HG02870 (cell line): ENCODE measurements at regions not wholly inside any gene's neighbourhood (a gene's known extent, or its start where the extent isn't known, plus 50 kb on each side); places are given as distances from the start of the nearest gene placed in this dataset.
"Not testable (repeated sequence)": the region's sequence is repeated elsewhere in the genome, so short reads cannot be mapped to it uniquely, and the experiment has no call there.

ENCODE experiments used
- ATAC-seq: cut with Tn5 transposase; IDR thresholded peaks from one replicate; pipeline ENCODE4 v1.9.1; 2021; ENCODE audit warnings: mild to moderate bottlenecking, moderate library complexity; ENCODE audit not compliant: unreplicated experiment

GRCh38 chr12:46629331-46630229 lies 196.2 kb downstream of the SLC38A4 start:
- no peak for ATAC-seq

GRCh38 chr12:46628176-46628575 lies 197.6 kb downstream of the SLC38A4 start:
- ATAC-seq: no peak

GRCh38 chr12:46627686-46628085 lies 198.1 kb downstream of the SLC38A4 start:
- ATAC-seq: no peak

- not testable (repeated sequence) for ATAC-seq
These were observed 206.3 kb downstream of the SLC38A4 start for GRCh38 chr12:46619474-46619873.

- ATAC-seq: not testable (repeated sequence)
These were observed 208.1 kb downstream of the SLC38A4 start for GRCh38 chr12:46617737-46618136.

GRCh38 chr12:46617167-46617566 lies 208.6 kb downstream of the SLC38A4 start:
- no peak for ATAC-seq

GRCh38 chr12:46610754-46611153 lies 215.0 kb downstream of the SLC38A4 start:
- ATAC-seq: no peak

GRCh38 chr12:46609674-46610073 lies 216.1 kb downstream of the SLC38A4 start:
- no peak for ATAC-seq

- no peak for ATAC-seq
These were observed 216.5 kb downstream of the SLC38A4 start for GRCh38 chr12:46609273-46609623.

- no peak for ATAC-seq
These were observed 217.1 kb downstream of the SLC38A4 start for GRCh38 chr12:46608431-46609272.

- ATAC-seq: no peak
These were observed 221.1 kb downstream of the SLC38A4 start for GRCh38 chr12:46604684-46605083.

- no peak for ATAC-seq
These were observed 221.9 kb downstream of the SLC38A4 start for GRCh38 chr12:46603776-46604456.

GRCh38 chr12:46602474-46602873 lies 223.3 kb downstream of the SLC38A4 start:
- ATAC-seq: no peak

GRCh38 chr12:46590991-46591703 lies 218.6 kb upstream of the SLC38A2 start:
- no peak for ATAC-seq

GRCh38 chr12:46585854-46586621 lies 213.5 kb upstream of the SLC38A2 start:
- ATAC-seq: no peak

GRCh38 chr12:46584098-46584497 lies 211.5 kb upstream of the SLC38A2 start:
- not testable (repeated sequence) for ATAC-seq

GRCh38 chr12:46581990-46582389 lies 209.4 kb upstream of the SLC38A2 start:
- not testable (repeated sequence) for ATAC-seq

GRCh38 chr12:46580445-46580844 lies 207.9 kb upstream of the SLC38A2 start:
- no peak for ATAC-seq

GRCh38 chr12:46579474-46579873 lies 206.9 kb upstream of the SLC38A2 start:
- no peak for ATAC-seq
